Inflammatory macrophage treated with lipopolysaccharide for 1 hour (primary cell): ENCODE measurements at regions not wholly inside any gene's neighbourhood (a gene's known extent, or its start where the extent isn't known, plus 50 kb on each side); places are given as distances from the start of the nearest gene placed in this dataset.
A peak's percentile ranks its signal among the peaks of the same experiment; 100 is the strongest.
"Not testable (repeated sequence)": the region's sequence is repeated elsewhere in the genome, so short reads cannot be mapped to it uniquely, and the experiment has no call there.

Source experiments
- DNase-seq, 2 donors: peaks; one replicate each; pipeline ENCODE4 v3.0.0-alpha.2; 2020 to 2022

GRCh38 chrX:40853004-40853815 lies 117.9 kb upstream of the MED14 start:
- DNase-seq, result no peak

- DNase-seq, result no peak
These were observed 118.4 kb upstream of the MED14 start for GRCh38 chrX:40853816-40854123.

GRCh38 chrX:40854242-40854641 lies 118.9 kb upstream of the MED14 start:
- no peak for DNase-seq

DNA sequence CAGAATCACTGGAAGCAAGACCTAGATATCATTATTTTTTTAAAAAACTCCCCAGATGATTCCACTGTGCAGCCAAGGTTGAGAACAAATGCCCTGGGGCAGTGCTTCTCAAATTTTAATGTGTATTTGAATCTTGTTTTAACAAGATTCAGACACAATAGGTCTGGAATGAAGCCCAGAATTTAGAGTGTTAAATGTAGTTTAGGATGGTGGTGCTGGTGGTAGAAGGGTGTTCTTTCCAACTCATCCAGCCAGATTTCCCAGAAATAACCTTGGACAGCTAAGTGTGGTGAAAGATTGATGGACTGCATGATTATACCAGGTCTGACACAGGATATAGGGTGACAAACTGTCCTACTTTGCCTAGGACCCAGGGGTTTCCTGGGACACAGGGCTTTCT lies 120.1 kb upstream of the MED14 start:
- no peak for DNase-seq

DNA sequence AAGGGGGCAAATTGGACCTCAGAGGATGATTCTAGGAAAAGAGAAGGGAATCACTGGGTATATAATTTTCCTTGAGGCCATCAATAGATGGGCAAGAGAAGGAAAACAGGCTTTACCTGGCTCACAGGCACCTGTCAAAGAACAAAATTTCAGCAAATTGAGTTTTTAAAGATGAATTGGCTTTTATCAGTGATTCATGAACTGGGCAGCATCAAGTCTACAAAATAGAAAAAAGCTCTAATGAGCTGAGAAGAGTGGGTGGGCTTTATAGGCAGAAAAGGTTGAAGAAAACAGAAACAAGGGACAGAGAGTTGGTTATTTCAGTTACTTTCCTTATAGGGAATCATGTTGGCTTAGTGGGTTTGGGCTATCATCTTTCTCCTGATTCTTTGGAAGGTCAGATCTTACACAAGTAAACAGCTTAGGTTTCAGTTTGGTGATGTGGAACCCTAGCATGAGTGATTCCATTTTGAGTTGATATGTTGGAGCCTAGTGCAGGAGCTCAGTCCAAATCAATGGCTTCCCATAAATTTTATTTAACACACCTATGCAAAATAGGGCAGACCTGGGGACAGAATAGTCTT lies 120.7 kb upstream of the MED14 start:
- no peak for DNase-seq

DNA sequence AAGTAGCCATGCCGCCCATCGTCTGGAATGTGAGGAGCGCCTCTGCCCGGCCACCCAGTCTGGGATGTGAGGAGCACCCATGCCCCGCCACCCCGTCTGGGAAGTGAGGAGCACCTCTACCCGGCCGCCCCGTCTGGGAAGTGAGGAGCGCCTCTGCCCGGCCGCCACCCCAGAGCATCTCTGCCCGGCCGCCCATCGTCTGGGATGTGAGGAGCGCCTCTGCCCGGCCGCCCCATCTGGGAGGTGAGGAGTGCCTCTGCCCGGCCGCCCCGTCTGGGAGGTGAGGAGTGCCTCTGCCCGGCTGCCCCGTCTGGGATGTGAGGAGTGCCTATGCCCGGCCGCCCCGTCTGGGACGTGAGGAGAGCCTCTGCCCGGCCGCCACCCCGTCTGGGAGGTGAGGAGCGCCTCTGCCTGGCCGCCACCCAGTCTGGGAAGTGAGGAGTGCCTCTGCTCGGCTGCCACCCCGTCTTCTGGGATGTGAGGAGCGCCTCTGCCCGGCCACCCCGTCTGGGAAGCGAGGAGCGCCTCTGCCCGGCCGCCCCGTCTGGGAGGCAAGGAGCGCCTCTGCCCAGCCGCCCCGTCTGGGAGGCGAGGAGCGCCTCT lies 126.7 kb upstream of the MED14 start:
- DNase-seq, result not testable (repeated sequence)

GRCh38 chrX:40863260-40863659 lies 127.9 kb upstream of the MED14 start:
- DNase-seq, result not testable (repeated sequence)

GRCh38 chrX:40863671-40864070 lies 128.3 kb upstream of the MED14 start:
- no peak for DNase-seq

- no peak for DNase-seq
These were observed 129.6 kb upstream of the MED14 start for GRCh38 chrX:40864972-40865371.

GRCh38 chrX:40866893-40867292 lies 131.6 kb upstream of the MED14 start:
- no peak for DNase-seq

GRCh38 chrX:40867352-40867751 lies 132.0 kb upstream of the MED14 start:
- DNase-seq, result peak in 1 of 2 donors; percentile 19

DNA sequence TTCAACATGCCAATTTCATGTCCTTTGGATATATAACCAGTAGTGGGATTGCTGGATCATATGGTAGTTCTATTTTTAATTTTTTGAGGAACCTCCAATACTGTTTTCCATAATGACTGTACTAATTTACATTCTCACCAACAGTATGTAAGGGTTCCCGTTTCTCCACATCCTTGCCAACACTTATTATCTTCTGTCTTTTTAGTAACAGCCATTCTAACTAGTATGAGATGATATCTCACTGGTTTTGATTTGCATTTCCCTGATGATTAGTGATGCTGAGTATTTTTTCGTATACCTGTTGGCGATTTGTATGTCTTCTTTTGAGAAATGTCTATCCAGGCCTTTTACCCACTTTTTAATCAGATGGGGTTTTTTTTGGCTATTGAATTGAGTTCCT lies 133.5 kb upstream of the MED14 start:
- no peak for DNase-seq

DNA sequence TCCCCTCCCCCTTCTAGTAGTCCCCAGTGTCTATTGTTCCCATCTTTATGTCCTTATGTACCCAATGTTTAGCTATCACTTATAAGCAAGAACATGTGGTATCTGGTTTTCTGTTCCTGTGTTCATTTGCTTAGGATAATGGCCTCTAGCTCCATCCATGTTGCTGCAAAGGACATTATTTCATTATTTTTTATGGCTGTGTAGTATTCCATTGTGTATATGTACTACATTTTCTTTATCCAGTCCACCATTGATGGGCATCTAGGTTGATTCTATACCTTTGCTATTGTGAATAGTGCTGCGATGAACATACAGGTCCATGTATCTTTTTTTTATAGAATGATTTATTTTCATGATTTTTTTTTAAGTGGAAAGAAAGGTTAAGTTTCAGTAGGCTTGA lies 135.6 kb upstream of the MED14 start:
- DNase-seq, result not testable (repeated sequence)

DNA sequence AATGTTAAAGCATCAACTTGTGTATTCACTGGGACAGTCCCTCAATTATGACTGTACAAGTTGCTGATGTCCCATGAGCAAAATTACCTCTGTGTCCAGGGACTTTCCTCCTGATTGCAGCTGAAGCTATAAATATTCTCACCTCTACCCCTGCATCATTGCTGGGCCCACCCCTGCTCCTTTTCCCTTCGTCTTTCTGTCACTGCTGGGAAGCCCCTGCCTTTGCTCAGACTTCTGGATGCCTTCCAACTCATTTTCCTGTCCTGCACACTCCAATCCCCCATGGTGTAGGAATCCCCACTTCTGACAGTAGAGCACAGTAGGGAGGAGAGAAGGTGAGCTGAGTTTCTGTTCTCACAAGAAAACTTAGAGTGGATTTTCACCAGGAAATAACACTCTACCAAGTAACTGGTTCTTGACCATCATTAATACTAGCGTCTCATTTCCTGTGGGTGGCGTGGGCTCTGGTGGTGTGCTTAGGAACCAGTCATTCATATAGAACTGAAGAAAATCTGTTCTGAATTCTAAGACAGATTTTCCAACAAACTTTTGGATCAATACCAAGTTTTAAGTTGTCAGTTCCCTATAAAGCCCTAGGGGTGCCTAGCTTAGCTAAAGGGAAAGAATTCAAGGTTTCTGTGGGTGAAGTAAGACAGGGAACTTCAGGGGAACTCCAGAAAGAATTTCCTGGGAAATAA lies 136.2 kb upstream of the MED14 start:
- peak; percentile 43 to 81 for DNase-seq

GRCh38 chrX:40872351-40872750 lies 137.0 kb upstream of the MED14 start:
- DNase-seq, result peak; percentile 6 to 33

DNA sequence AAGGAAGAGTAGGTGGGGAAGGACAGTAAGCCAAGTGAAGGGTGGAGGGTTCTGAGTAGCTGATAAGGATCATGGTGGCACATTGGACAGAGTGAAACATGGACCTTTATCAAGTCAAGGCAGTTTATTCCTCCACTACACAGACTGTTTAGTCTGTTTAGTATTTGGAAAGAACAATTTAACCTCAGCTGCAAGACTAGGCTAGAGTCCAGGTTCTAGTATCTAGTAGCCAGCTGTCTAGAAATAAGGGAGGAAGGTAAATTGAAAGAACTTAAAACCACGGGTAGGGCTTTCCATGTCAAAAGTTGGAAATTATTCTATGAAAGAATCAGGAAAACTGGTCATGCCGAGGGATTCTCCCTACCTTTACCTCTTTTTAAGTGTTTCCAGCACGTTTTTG lies 140.1 kb upstream of the MED14 start:
- no peak for DNase-seq

- peak; percentile 14 to 44 for DNase-seq
These were observed 142.5 kb upstream of the MED14 start for GRCh38 chrX:40877887-40878286.

- no peak for DNase-seq
These were observed 143.4 kb upstream of the MED14 start for GRCh38 chrX:40878766-40879165.

GRCh38 chrX:40879172-40879571 lies 143.8 kb upstream of the MED14 start:
- not testable (repeated sequence) for DNase-seq

DNA sequence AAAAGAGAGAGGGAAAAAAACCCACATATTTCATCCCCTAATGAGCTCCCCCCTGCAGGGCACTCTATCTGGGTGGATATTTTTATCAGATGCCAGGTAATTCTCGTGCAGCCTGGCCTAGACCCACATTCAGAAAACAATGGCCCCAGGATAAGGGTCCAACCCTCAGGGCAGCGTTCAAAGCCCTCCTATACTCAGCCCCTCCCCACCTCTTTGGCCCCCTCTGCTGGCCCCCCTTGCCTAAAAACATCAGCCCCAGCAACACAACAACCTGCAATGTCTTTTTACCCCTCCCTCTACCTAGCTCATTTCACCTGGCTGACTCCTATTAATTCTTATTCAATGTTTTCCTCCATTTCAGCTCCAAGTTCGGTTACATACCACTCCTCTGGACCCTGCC lies 145.4 kb upstream of the MED14 start:
- DNase-seq, result no peak

GRCh38 chrX:40883021-40883619 lies 147.8 kb upstream of the MED14 start:
- DNase-seq, result no peak

DNA sequence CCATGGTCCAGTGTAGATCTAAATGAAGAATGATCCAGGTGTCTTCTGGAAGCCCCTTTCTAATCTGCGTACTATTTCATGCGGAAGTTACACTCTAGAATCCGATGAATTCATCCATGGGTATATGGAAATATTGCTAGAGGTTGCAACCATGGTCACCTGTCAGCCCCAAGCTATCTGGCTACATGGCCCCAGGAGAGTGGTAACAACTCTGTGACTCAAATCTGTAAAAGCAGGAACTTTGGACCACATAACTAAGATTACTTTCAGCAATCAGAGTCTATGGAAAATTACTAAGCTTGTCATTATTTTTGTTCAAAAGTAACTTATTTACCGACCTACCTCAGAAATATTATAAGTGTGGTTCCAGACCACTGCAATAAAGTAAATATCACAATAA lies 150.6 kb upstream of the MED14 start:
- DNase-seq, result no peak

DNA sequence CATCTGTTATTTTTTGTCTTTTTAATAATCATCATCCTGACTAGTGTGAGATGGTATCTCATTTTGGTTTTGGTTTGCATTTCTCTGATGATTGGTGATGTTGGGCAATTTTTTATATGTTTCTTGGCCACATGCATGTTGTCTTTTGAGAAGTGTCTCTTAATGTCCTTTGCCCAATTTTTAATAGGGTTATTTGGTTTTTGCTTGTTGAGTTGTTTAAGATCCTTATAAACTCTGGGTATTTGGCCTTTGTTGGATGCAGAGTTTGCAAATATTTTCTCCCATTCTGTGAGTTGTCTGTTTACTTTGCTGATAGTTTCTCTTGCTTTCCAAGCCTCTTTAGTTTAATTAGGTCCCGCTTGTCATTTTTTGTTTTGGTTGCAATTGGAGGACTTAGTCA lies 152.1 kb upstream of the MED14 start:
- no peak for DNase-seq
